Mammary epithelial cell (primary cell): ENCODE measurements at regions not wholly inside any gene's neighbourhood (a gene's known extent, or its start where the extent isn't known, plus 50 kb on each side); places are given as distances from the start of the nearest gene placed in this dataset.

Experiments used
- EZH2 ChIP-seq: IDR thresholded peaks from 2 replicates; pipeline ENCODE4 v1.6.1; 2012; ENCODE audit warnings: low read length, inconsistent platforms, borderline replicate concordance
- TF ChIP-seq, protein P1 (sequence below), 2 donors: IDR thresholded peaks in 1 of 2; conservative IDR thresholded peaks in 1 of 2; 2 replicates each; pipeline ENCODE4 v1.5.1; 2011 to 2012; ENCODE audit warnings: inconsistent platforms in 2 of 2, low read length in 2 of 2, mild to moderate bottlenecking in 2 of 2, control low read depth in 1 of 2, low read depth in 1 of 2; ENCODE audit not compliant: insufficient read depth in 1 of 2; ENCODE audit errors: extremely low read depth in 1 of 2

DNA sequence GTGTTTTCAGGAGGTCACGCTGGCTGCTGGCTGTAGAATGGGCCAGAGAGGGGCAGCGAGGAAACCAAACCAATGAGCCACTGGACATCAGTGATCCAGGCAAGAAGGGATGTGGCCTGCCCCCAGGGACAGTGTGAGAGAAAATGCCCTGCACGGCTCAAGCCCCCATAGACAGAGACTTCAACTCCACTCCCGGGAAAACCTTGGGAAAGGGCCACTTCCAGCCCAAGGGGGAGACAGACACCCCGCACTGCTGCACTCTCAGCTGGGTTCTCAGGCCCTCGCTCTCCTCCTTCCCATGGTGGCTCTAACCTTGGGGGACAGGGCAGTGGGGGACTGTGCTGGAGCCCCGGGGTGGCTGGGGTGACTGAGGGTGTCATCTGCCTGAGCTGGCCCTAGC, 172.0 kb downstream of the KATNAL1 start:
- TF ChIP-seq, protein P1, sequence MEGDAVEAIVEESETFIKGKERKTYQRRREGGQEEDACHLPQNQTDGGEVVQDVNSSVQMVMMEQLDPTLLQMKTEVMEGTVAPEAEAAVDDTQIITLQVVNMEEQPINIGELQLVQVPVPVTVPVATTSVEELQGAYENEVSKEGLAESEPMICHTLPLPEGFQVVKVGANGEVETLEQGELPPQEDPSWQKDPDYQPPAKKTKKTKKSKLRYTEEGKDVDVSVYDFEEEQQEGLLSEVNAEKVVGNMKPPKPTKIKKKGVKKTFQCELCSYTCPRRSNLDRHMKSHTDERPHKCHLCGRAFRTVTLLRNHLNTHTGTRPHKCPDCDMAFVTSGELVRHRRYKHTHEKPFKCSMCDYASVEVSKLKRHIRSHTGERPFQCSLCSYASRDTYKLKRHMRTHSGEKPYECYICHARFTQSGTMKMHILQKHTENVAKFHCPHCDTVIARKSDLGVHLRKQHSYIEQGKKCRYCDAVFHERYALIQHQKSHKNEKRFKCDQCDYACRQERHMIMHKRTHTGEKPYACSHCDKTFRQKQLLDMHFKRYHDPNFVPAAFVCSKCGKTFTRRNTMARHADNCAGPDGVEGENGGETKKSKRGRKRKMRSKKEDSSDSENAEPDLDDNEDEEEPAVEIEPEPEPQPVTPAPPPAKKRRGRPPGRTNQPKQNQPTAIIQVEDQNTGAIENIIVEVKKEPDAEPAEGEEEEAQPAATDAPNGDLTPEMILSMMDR (conservative IDR thresholded peaks at IDR 0.05 in 1 of 2, IDR thresholded peaks at IDR 0.05 in 1 of 2; ENCODE audit: extremely low read depth in 1 of 2, insufficient read depth in 1 of 2, low read depth in 1 of 2, low read length in 2 of 2): no peak
- no peak for TF ChIP-seq EZH2
